Rectal smooth muscle tissue (tissue), 1 donor: ENCODE measurements at regions not wholly inside any gene's neighbourhood (a gene's known extent, or its start where the extent isn't known, plus 50 kb on each side); places are given as distances from the start of the nearest gene placed in this dataset.
"Not testable (repeated sequence)": the region's sequence is repeated elsewhere in the genome, so short reads cannot be mapped to it uniquely, and the experiment has no call there.

Experiments used
- H3K27ac ChIP-seq: one replicate; pipeline ENCODE4 v1.7.0; 2013; ENCODE audit warnings: low read depth, low read length, inconsistent platforms
- H3K27me3 ChIP-seq: one replicate; pipeline ENCODE4 v1.7.0; 2013; ENCODE audit warnings: low read length; ENCODE audit not compliant: control insufficient read depth, insufficient read depth
- H3K36me3 ChIP-seq: one replicate; pipeline ENCODE4 v1.7.0; 2013; ENCODE audit warnings: low read length; ENCODE audit not compliant: control insufficient read depth, insufficient read depth
- H3K4me1 ChIP-seq: one replicate; pipeline ENCODE4 v1.7.0; 2013; ENCODE audit warnings: low read length; ENCODE audit not compliant: control insufficient read depth, insufficient read depth
- H3K4me3 ChIP-seq: one replicate; pipeline ENCODE4 v1.7.0; 2013; ENCODE audit warnings: low read length
- H3K9ac ChIP-seq: one replicate; pipeline ENCODE4 v1.7.0; 2013; ENCODE audit warnings: low read length

GRCh38 chr14:25699981-25700380 lies 650.0 kb upstream of the STXBP6 start:
- no peak overlapping the region for H3K9ac ChIP-seq
- no peaks in the 10 kb centered on the region for H3K36me3 ChIP-seq
- H3K4me3 ChIP-seq = no peak overlapping the region
- H3K27ac ChIP-seq = no peak overlapping the region
- H3K27me3 ChIP-seq = no peaks in the 10 kb centered on the region
- H3K4me1 ChIP-seq = no peaks in the 10 kb centered on the region

- Histone ChIP-seq H3K4me3 (no peak overlapping the region), H3K4me1 (no peaks in the 10 kb centered on the region), H3K27ac (no peak overlapping the region), H3K9ac (no peak overlapping the region), H3K36me3 (no peaks in the 10 kb centered on the region), H3K27me3 (no peaks in the 10 kb centered on the region)
Measured at GRCh38 chr14:25698111-25698510, 648.2 kb upstream of the STXBP6 start.

GRCh38 chr14:25696176-25696575 lies 646.2 kb upstream of the STXBP6 start:
- Histone ChIP-seq H3K27ac (no peak overlapping the region), H3K36me3 (no peaks in the 10 kb centered on the region), H3K9ac (no peak overlapping the region), H3K4me1 (no peaks in the 10 kb centered on the region), H3K27me3 (no peaks in the 10 kb centered on the region), H3K4me3 (no peak overlapping the region)

- no peak overlapping the region for H3K27ac ChIP-seq
- H3K36me3 ChIP-seq = no peaks in the 10 kb centered on the region
- no peak overlapping the region for H3K9ac ChIP-seq
- no peaks in the 10 kb centered on the region for H3K27me3 ChIP-seq
- no peak overlapping the region for H3K4me3 ChIP-seq
- H3K4me1 ChIP-seq = no peaks in the 10 kb centered on the region
Measured at GRCh38 chr14:25685004-25685403, 635.1 kb upstream of the STXBP6 start.

- Histone ChIP-seq H3K9ac (no peak overlapping the region), H3K36me3 (no peaks in the 10 kb centered on the region), H3K4me1 (no peaks in the 10 kb centered on the region), H3K27ac (no peak overlapping the region), H3K27me3 (no peaks in the 10 kb centered on the region), H3K4me3 (no peak overlapping the region)
Measured at GRCh38 chr14:25680934-25681333, 631.0 kb upstream of the STXBP6 start.

- not testable (repeated sequence) for H3K9ac ChIP-seq, H3K4me1 ChIP-seq, H3K36me3 ChIP-seq, H3K27ac ChIP-seq, H3K4me3 ChIP-seq, H3K27me3 ChIP-seq
Measured at GRCh38 chr14:25680511-25680910, 630.6 kb upstream of the STXBP6 start.

- no peaks in the 10 kb centered on the region for H3K36me3 ChIP-seq
- no peak overlapping the region for H3K9ac ChIP-seq
- no peak overlapping the region for H3K4me3 ChIP-seq
- H3K27me3 ChIP-seq = no peaks in the 10 kb centered on the region
- no peak overlapping the region for H3K27ac ChIP-seq
- H3K4me1 ChIP-seq = no peaks in the 10 kb centered on the region
Measured at GRCh38 chr14:25677111-25677510, 627.2 kb upstream of the STXBP6 start.

- no peak overlapping the region for H3K9ac ChIP-seq
- H3K4me1 ChIP-seq = no peaks in the 10 kb centered on the region
- no peak overlapping the region for H3K27ac ChIP-seq
- H3K36me3 ChIP-seq = no peaks in the 10 kb centered on the region
- no peak overlapping the region for H3K4me3 ChIP-seq
- no peaks in the 10 kb centered on the region for H3K27me3 ChIP-seq
Measured at GRCh38 chr14:25667387-25667786, 617.4 kb upstream of the STXBP6 start.

- no peak overlapping the region for H3K9ac ChIP-seq
- no peak overlapping the region for H3K4me3 ChIP-seq
- H3K4me1 ChIP-seq = no peaks in the 10 kb centered on the region
- no peaks in the 10 kb centered on the region for H3K27me3 ChIP-seq
- no peak overlapping the region for H3K27ac ChIP-seq
- no peaks in the 10 kb centered on the region for H3K36me3 ChIP-seq
Measured at GRCh38 chr14:25666877-25667276, 616.9 kb upstream of the STXBP6 start.

GRCh38 chr14:25658988-25659387 lies 609.0 kb upstream of the STXBP6 start:
- Histone ChIP-seq H3K9ac (no peak overlapping the region), H3K36me3 (no peaks in the 10 kb centered on the region), H3K27me3 (no peaks in the 10 kb centered on the region), H3K4me3 (no peak overlapping the region), H3K4me1 (no peaks in the 10 kb centered on the region), H3K27ac (no peak overlapping the region)

- Histone ChIP-seq H3K9ac (no peak overlapping the region), H3K27me3 (no peaks in the 10 kb centered on the region), H3K36me3 (no peaks in the 10 kb centered on the region), H3K27ac (no peak overlapping the region), H3K4me1 (no peaks in the 10 kb centered on the region), H3K4me3 (no peak overlapping the region)
Measured at GRCh38 chr14:25630447-25630846, 580.5 kb upstream of the STXBP6 start.

GRCh38 chr14:25628978-25629377 lies 579.0 kb upstream of the STXBP6 start:
- Histone ChIP-seq H3K9ac (no peak overlapping the region), H3K4me1 (no peaks in the 10 kb centered on the region), H3K27ac (no peak overlapping the region), H3K27me3 (no peaks in the 10 kb centered on the region), H3K36me3 (no peaks in the 10 kb centered on the region), H3K4me3 (no peak overlapping the region)

GRCh38 chr14:25628390-25628789 lies 578.4 kb upstream of the STXBP6 start:
- H3K36me3 ChIP-seq = no peaks in the 10 kb centered on the region
- no peak overlapping the region for H3K9ac ChIP-seq
- H3K4me3 ChIP-seq = no peak overlapping the region
- H3K27me3 ChIP-seq = no peaks in the 10 kb centered on the region
- no peak overlapping the region for H3K27ac ChIP-seq
- no peaks in the 10 kb centered on the region for H3K4me1 ChIP-seq

- Histone ChIP-seq H3K36me3 (no peaks in the 10 kb centered on the region), H3K27me3 (no peaks in the 10 kb centered on the region), H3K4me3 (no peak overlapping the region), H3K4me1 (no peaks in the 10 kb centered on the region), H3K27ac (no peak overlapping the region), H3K9ac (no peak overlapping the region)
Measured at GRCh38 chr14:25626986-25627385, 577.0 kb upstream of the STXBP6 start.
